Adrenal gland (tissue), 5 donors: ENCODE measurements at regions not wholly inside any gene's neighbourhood (a gene's known extent, or its start where the extent isn't known, plus 50 kb on each side); places are given as distances from the start of the nearest gene placed in this dataset.

Source experiments
- CTCF ChIP-seq, 6 experiments: fragments of 450-650 bp in 4 of 6; fragments of 200-600 bp in 2 of 6; sonication (generic) in 1 of 6; IDR thresholded peaks; 1 replicate in 5 of 6; 2 replicates in 1 of 6; pipeline versions ENCODE4 v1.5.1 to v1.8.0; 2016 to 2021; ENCODE audit warnings: antibody characterized with exemption in 6 of 6, mild to moderate bottlenecking in 2 of 6, moderate library complexity in 1 of 6
- POLR2A ChIP-seq, 2 donors: fragments of 450-650 bp; IDR thresholded peaks; one replicate each; pipeline ENCODE4 v1.6.1; 2017; ENCODE audit warnings: antibody characterized with exemption in 2 of 2, mild to moderate bottlenecking in 2 of 2, moderate library complexity in 1 of 2
- donor health status: DM: no; HTN: no; CAD: no.

- TF ChIP-seq CTCF (IDR thresholded peaks at IDR 0.05) (no peak), POLR2A (IDR thresholded peaks at IDR 0.05) (no peak)
Measured at GRCh38 chr10:28903063-28903462, 225.7 kb downstream of the BAMBI start.
